HepG2 (cell line): ENCODE measurements at regions not wholly inside any gene's neighbourhood (a gene's known extent, or its start where the extent isn't known, plus 50 kb on each side); places are given as distances from the start of the nearest gene placed in this dataset.

Source experiments
- ATAC-seq: fragments of 200-7000 bp; cut with Tn5 transposase; 3 replicates; pipeline ENCODE4 v1.9.1; 2020; ENCODE audit warnings: mild to moderate bottlenecking, moderate library complexity
- BruUV-seq: library from RNA; stranded (reverse); fragments of 400-500 nt; replicated peaks from 2 replicates; lab custom pipeline; 2021; lab: Mats Ljungman, UMichigan
- CTCF ChIA-PET: fragments of 300-600 bp; formaldehyde crosslinking; extraction: SDS; loops from one replicate; lab custom pipeline; 2021; ENCODE audit warnings: low total read pairs, inconsistent platforms, low intra/inter-chr PET ratio; lab: Yijun Ruan, JAX
- POLR2A ChIA-PET: fragments of 350-600 bp; sonication (Branson Sonifier 250); formaldehyde crosslinking; loops from one replicate; lab custom pipeline; 2020; ENCODE audit warnings: antibody characterized with exemption, inconsistent platforms; lab: Yijun Ruan, JAX
- DNase-seq: peaks from one replicate; pipeline ENCODE4 v3.0.0-alpha.2; 2015; ENCODE audit warnings: low spot score
- FAIRE-seq: peaks from 3 replicates; lab custom pipeline; 2011; peaks lifted over from hg19 to GRCh38; lab: Jason Lieb, UNC
- H2AFZ ChIP-seq: one replicate; pipeline ENCODE4 v1.6.1; 2011; ENCODE audit warnings: low read length, inconsistent platforms
- H3K27ac ChIP-seq: fragments of 300-600 bp; 3 replicates; pipeline ENCODE4 v1.8.0; 2011; ENCODE audit warnings: mixed run types, mild to moderate bottlenecking, mixed read lengths, low read length, inconsistent platforms; ENCODE audit not compliant: insufficient read depth; ENCODE audit errors: extremely low read length
- H3K27me3 ChIP-seq, 2 experiments: fragments of 200-600 bp in 1 of 2; 2 replicates in 1 of 2; 3 replicates in 1 of 2; pipeline versions ENCODE4 v1.6.0 to v1.8.0; 2011; ENCODE audit warnings: low read length in 2 of 2, mild to moderate bottlenecking in 2 of 2, moderate library complexity in 2 of 2, inconsistent platforms in 1 of 2; ENCODE audit not compliant: insufficient read depth in 2 of 2, control insufficient read depth in 1 of 2
- H3K36me3 ChIP-seq, 2 experiments: fragments of 200-600 bp in 1 of 2; replicated peaks in 1 of 2; 2 replicates in 1 of 2; 3 replicates in 1 of 2; pipeline versions ENCODE4 v1.5.1 to v1.8.0; 2011; ENCODE audit warnings: low read length in 2 of 2, inconsistent platforms in 1 of 2; ENCODE audit not compliant: insufficient read depth in 2 of 2, control insufficient read depth in 1 of 2
- H3K4me1 ChIP-seq: 2 replicates; pipeline ENCODE4 v1.5.1; 2012; ENCODE audit warnings: low read length, inconsistent platforms; ENCODE audit not compliant: insufficient read depth
- H3K4me2 ChIP-seq: 2 replicates; pipeline ENCODE4 v1.6.0; 2011; ENCODE audit warnings: low read depth, low read length, inconsistent platforms
- H3K4me3 ChIP-seq, 3 experiments: fragments of 200-600 bp in 1 of 3; sonication (generic), shearing (Covaris generic) in 1 of 3; replicated peaks in 1 of 3; 2 replicates each; pipeline ENCODE4 v1.5.1; 2011 to 2016; ENCODE audit warnings: low read length in 3 of 3, inconsistent platforms in 2 of 3, low read depth in 2 of 3, mild to moderate bottlenecking in 2 of 3, control low read depth in 1 of 3, mixed read lengths in 1 of 3; ENCODE audit not compliant: insufficient read depth in 1 of 3
- H3K79me2 ChIP-seq: one replicate; pipeline ENCODE4 v1.6.1; 2011; ENCODE audit warnings: low read length, inconsistent platforms; ENCODE audit not compliant: insufficient read depth
- H3K9ac ChIP-seq: 2 replicates; pipeline ENCODE4 v1.6.0; 2011; ENCODE audit warnings: mild to moderate bottlenecking, low read depth, low read length, inconsistent platforms; ENCODE audit not compliant: insufficient read depth
- H3K9me3 ChIP-seq: 2 replicates; pipeline ENCODE4 v1.5.1; 2012; ENCODE audit warnings: mild to moderate bottlenecking, low read length
- H4K20me1 ChIP-seq: 2 replicates; pipeline ENCODE4 v1.6.0; 2011; ENCODE audit warnings: inconsistent platforms, mild to moderate bottlenecking, low read length, moderate library complexity; ENCODE audit not compliant: insufficient read depth
- BHLHE40 ChIP-seq: IDR thresholded peaks from 2 replicates; pipeline ENCODE4 v1.6.1; 2011; ENCODE audit warnings: low read length, improper control_type of control experiment
- KMT2A ChIP-seq: sonication (generic); formaldehyde crosslinking; IDR thresholded peaks from 2 replicates; pipeline ENCODE4 v1.4.0; 2020; ENCODE audit warnings: missing genetic modification reagents
- WGBS: methylation state at CpG from one replicate; pipeline ENCODE4 v1.1.6; 2017; ENCODE audit warnings: low lambda C conversion rate; 5-methylcytosine and 5-hydroxymethylcytosine counted together
- in situ Hi-C: cut with HindIII; loops from 2 replicates; pipeline ENCODE4 v1.10.0; 2017; ENCODE audit warnings: low pct_unique_long_range_greater_than_20kb; ENCODE audit not compliant: extremely low pct_ligation_motif_present
- intact Hi-C: fragments of 100-400 bp; cut with micrococcal nuclease; formaldehyde crosslinking; loops from one replicate; pipeline ENCODE4 v1.10.0; 2022; ENCODE audit not compliant: unreplicated experiment

DNA sequence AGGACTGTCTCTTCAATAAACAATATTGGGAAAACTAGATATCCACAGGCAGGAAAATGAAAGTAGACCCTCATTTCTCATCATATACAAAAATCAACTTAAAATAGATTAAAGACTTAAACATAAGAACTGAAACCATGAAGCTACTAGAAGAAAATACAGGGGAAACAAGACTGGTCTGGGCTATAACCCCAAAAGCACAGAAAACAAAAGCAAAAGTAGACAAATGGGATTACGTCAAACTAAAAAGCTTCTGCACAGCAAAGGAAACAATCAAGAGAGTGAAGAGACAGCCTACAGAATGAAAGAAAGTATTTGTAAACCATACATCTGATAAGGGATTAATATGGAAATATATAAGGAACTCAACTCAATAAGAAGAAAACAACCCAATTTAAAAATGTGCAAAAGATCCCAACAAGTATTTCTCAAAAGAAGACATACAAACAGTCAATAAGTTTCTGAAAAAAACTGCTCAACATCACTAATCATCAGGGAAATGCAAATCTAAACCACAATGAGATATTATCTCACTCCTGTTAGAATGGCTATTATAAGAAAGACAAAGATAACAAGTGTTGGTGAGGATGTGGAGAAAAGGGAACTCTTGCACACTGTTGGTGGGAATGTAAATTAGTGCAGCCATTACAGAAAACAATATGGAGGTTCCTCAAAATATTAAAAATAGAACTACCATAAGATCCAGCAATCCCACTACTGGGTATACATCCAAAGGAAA is 325.3 kb upstream of the RASGEF1B start:
- 92% methylated on average over 1 of the region's 1 CpG for WGBS
- Histone ChIP-seq H3K9me3 (no peaks in the 10 kb centered on the region), H3K9ac (no peak overlapping the region), H3K4me3 (no peak overlapping the region), H3K79me2 (no peaks in the 10 kb centered on the region), H3K4me1 (no peaks in the 10 kb centered on the region), H2AFZ (no peak overlapping the region), H3K27me3 (no peaks in the 10 kb centered on the region), H3K27ac (no peak overlapping the region), H3K4me2 (no peak overlapping the region), H4K20me1 (no peaks in the 10 kb centered on the region), H3K36me3 (no peaks in the 10 kb centered on the region)
- intact Hi-C loops (no loop called here), in situ Hi-C loops (no loop called here)
- DNase-seq, result no peak
- ATAC-seq, result no peak
- POLR2A ChIA-PET, result no interaction called here
- TF ChIP-seq BHLHE40, result no peak
- CTCF ChIA-PET, result no interaction called here
- FAIRE-seq, result no peak
- BruUV-seq, result no TSS peak

DNA sequence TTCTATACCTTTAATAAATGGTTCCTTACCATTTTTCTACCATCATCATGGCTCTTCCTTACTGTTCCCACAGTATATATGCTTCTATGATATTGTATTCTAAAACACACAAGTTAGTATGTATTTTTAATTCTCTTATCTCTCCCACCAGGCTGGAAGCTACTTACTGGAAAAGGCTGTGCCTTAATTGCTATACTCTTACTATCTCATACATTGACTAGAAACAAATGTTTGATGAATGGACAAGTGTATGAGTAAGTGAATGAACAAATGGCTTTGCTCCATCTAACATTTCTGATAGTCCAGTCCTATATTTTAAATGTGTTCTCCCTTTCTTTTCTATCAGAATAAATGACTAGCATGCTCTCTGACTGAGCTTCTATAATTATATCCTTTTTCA is 320.8 kb upstream of the RASGEF1B start:
- no peak for DNase-seq
- no peak for FAIRE-seq
- H3K79me2 ChIP-seq, result no peaks in the 10 kb centered on the region
- no peak overlapping the region for H2AFZ ChIP-seq
- H3K27ac ChIP-seq, result no peak overlapping the region
- H3K9me3 ChIP-seq, result no peaks in the 10 kb centered on the region
- no peaks in the 10 kb centered on the region for H3K36me3 ChIP-seq
- no TSS peak for BruUV-seq
- in situ Hi-C loops (no loop called here), intact Hi-C loops (no loop called here)
- no peak overlapping the region for H3K4me2 ChIP-seq
- H3K9ac ChIP-seq, result no peak overlapping the region
- ChIA-PET CTCF (no interaction called here), POLR2A (no interaction called here)
- H3K27me3 ChIP-seq, result no peaks in the 10 kb centered on the region
- no peak for ATAC-seq
- no peak for TF ChIP-seq KMT2A (CRISPR knock-in tag)
- H4K20me1 ChIP-seq, result no peaks in the 10 kb centered on the region
- no peak overlapping the region for H3K4me3 ChIP-seq
- no peaks in the 10 kb centered on the region for H3K4me1 ChIP-seq
